ENCODE measurements at regions not wholly inside any gene's neighbourhood (a gene's known extent, or its start where the extent isn't known, plus 50 kb on each side); places are given as distances from the start of the nearest gene placed in this dataset.

- no peak for ATAC-seq (ENCODE audit: poor library complexity)
- intact Hi-C loops (cut with DNase I): no loop called here
- DNase-seq: no peak
These were observed 74.6 kb downstream of the TRIM42 start for GRCh38 chr3:140752499-140752898.

DNA sequence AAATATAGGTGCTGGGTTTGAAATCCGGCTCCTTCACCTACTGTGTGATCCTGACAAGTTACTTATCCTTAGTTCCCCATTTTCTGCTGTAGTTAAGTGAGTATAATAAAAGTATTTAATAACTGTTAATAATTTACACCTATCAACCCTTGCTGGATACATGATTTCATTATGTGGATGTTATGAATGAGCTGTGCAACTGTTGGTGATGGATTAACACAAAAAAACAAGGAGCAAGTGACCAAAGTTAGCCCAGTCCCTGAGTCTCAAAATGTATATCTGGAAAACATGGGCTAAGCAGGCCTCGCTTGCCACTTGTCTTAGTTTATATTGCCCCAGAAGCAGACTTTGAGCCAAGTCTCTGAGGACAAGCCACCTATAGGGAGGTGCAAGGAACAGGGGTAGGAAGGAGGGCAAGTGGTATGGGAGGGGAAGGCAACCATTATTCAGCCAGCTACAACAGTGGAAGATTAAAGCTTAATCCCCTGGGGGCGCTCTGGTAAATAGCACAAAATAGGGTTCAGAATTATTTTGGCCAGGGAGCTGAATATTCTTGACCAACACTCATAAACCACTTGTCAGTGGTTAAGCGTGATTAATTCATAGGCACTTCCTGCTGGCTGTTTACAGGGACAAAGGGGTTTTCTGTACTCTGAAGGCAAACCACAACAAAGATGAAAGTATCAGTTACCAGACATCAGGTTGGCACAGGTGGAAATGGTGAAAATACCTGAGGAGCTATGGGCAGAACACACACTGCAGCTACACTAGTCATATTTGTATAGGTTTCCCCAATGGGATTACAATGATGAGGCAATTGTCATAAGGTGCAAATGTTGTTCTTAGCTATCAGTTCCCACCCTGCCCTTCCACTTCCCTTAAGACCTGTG, 76.2 kb downstream of the TRIM42 start:
- intact Hi-C loops (cut with DNase I): no loop called here
- ATAC-seq (ENCODE audit: poor library complexity): no peak
- no peak for DNase-seq

- intact Hi-C loops (cut with DNase I): no loop called here
- ATAC-seq (ENCODE audit: poor library complexity): no peak
- no peak for DNase-seq
These were observed 77.1 kb downstream of the TRIM42 start for GRCh38 chr3:140754936-140755335.

DNA sequence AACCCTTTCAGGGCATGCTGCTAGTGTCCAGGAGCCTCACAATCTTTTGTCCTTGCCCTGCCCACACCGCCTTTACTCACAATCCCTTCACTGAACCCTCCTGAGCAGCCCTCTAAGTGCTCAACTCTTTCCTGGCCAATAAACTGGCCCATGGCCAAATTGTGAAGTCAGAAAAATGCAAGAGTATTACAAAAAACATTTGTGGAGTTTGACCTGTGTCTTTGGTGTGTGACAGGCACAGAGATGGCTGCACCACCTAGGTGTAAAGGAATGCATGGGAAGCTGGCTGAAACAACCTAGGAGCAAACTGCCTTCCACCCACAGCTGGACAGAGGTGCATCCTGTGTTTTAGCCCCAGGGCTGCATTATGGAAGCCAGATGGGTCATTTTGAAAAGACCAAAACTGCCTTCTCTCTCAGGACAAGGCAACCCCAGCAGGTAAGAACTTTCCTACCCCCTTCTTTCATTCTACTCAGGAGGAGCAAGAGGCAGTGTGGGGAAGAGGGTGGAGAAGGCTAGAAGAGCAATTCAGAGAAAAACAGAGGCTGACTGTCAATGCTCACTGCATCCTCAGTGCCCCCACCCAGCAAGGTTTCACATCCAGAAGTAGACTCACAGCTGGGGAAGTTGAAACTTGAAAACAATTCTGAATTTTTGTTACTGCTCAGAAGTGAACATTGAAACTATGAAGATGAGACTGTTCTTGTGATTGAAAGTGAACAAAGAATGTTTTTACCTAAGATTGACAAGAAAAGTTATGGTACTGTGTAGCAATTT, 78.6 kb downstream of the TRIM42 start:
- no peak for DNase-seq
- intact Hi-C loops (cut with DNase I): no loop called here
- ATAC-seq (ENCODE audit: poor library complexity): no peak

DNA sequence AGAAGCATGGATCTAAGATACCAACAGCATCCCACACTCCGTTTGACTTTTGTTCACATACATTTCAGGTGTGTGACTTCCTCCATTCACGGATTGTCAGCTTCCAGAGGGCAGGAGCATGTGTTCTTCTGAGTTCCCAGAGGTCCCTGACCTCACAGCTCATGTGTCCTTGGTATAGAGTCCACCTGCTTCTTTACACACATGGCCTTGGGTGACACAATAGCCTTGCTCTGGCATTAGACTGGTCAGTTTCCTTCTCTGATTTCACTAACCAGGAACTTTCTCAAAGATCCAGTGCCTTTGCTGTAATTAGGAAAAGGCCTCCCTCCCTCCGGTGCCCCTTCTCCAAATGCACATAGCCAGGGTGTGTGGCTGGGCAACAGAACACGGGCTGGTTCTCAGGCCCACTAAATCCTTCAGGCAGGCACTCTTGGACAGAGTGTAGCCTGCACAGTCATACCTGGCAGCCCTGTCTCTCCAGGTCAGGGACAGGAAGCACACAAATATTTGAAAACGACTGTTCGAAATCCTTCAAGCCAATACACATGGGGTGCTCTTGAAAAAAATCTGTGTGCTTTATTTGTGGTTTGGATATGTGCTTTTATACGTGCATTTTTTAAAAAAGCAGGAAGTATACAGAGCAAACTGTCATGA, 81.1 kb downstream of the TRIM42 start:
- ATAC-seq (ENCODE audit: poor library complexity): no peak
- no peak for DNase-seq
- intact Hi-C loops (cut with DNase I): no loop called here

DNA sequence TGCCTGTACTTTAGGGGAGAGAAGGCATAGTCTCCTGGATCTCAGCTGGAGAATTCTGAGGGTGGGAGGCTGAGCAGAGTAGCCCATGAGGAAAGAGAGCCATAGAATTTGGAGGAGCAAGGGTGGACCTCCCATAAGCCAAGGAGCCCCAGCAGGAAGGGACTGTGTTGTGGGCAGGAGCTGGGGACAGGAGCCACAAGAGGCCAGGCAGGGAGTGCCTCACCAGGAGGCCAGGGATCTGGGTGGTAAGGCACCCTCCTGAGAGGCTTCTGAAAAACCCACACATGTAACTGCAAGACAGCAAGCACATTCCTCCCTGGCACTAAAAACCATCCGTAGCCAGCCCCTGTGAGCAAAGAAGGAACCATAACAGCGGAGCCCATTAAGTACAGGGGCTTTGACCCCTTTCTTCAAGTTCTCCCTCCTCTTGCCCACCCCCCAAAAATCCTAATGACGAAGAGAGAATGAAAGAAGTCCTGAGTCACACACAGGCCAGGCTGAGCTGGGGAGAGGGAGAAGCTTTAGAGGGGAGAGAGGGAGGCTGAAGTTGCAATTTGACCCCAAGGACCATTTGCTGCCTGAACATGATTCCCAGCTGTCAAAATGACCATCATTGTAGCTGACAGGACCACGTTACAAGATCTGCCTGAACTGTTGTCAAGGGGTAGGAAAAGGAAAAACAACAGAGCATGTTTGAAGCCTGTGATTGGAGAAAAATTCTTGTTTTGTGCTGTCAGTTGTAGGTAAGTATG, 82.6 kb downstream of the TRIM42 start:
- intact Hi-C loops (cut with DNase I): no loop called here
- no peak for ATAC-seq (ENCODE audit: poor library complexity)
- DNase-seq: no peak

DNA sequence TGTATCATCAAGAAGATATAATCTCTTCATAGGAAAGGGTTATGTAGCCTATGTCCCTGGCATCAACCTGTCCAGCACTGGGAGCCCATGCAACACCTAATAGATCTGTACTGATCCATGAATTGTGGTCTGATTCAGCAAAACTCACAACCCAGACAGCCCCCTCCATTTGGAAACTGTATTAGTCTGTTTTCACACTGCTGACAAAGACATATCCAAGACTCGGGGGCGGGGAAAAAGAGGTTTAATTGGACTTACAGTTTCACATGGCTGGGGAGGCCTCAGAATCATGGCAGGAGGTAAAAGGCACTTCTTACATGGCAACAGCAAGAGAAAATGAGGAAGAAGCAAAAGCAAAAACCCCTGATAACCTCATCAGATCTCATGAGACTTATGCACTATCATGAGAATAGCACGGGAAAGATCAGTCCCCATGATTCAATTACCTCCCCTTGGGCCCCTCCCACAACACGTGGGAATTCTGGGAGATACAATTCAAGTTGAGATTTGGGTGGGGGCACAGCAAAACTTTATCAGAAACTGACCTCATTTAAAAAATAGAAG, 83.3 kb downstream of the TRIM42 start:
- ATAC-seq (ENCODE audit: poor library complexity) (no peak), DNase-seq (no peak)
- intact Hi-C loops (cut with DNase I): no loop called here

GRCh38 chr3:140762746-140763145, 84.9 kb downstream of the TRIM42 start:
- ATAC-seq (ENCODE audit: poor library complexity) (no peak), DNase-seq (no peak)
- intact Hi-C loops (cut with DNase I): no loop called here

DNA sequence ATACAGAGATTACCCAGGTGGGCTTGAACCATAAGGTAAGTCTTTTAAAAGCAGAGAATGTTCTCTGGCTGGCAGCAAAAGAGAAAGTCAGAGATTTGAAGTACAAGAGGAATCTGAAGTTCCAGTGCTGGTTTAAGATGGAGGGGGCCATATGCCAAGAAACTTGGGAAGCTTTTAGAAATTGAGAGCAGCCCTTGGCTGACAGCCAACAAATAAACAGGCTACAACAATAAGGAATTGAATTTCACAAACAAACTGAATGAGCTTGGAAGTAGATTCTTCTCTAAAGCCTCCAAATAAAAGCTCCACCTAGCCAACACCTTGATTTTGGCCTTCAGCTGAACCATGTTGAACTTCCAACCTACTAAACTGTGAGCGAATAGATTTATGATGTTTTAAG, 85.7 kb downstream of the TRIM42 start:
- no peak for ATAC-seq (ENCODE audit: poor library complexity)
- no peak for DNase-seq
- intact Hi-C loops (cut with DNase I): no loop called here

DNA sequence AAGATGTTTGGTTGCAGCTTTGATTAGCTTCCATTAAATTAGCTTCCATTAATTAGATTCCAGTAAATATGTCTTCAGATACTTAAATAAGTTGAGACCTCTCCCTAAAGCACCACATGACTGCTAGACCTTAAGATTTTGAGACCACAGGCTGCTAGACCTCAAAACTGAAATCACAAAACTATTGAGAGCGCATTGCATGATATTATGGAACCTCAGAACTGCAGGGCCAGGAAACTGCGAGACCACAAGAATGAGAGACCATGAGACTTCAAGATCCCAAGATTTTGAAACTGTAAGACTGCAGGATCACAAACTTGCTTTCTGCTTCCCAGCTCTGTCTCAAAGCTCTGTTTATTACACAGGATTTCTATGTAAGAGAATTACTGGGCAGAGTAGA, 87.4 kb downstream of the TRIM42 start:
- no peak for DNase-seq
- intact Hi-C loops (cut with DNase I): no loop called here
- no peak for ATAC-seq (ENCODE audit: poor library complexity)

DNA sequence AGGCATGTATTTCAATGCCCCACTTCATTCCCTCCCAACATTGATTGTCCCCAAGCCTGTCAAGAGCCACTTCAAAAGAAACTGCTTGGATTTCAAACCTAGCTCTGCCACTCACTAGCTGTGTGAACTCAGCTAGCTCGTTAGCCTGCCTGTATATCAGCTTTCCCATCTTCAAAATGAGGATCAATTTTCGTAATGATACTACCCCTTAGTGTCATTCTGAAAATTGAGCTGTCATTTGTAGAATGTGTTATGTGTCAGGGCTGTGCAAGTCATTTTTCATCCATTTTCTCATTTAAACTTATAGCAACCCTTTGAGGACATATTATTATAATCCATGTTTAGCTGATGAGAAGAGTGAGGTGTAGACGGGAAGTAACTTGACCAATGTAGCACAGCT, 88.6 kb downstream of the TRIM42 start:
- ATAC-seq (ENCODE audit: poor library complexity) (no peak), DNase-seq (no peak)
- intact Hi-C loops (cut with DNase I): no loop called here

GRCh38 chr3:140767566-140767965, 89.7 kb downstream of the TRIM42 start:
- ATAC-seq (ENCODE audit: poor library complexity): no peak
- intact Hi-C loops (cut with DNase I): no loop called here

GRCh38 chr3:140768941-140769340, 91.1 kb downstream of the TRIM42 start:
- DNase-seq: no peak
- no peak for ATAC-seq (ENCODE audit: poor library complexity)
- intact Hi-C loops (cut with DNase I): no loop called here

More at GRCh38 chr3:140767566-140767965, 89.7 kb downstream of the TRIM42 start:
- no peak for DNase-seq

DNA sequence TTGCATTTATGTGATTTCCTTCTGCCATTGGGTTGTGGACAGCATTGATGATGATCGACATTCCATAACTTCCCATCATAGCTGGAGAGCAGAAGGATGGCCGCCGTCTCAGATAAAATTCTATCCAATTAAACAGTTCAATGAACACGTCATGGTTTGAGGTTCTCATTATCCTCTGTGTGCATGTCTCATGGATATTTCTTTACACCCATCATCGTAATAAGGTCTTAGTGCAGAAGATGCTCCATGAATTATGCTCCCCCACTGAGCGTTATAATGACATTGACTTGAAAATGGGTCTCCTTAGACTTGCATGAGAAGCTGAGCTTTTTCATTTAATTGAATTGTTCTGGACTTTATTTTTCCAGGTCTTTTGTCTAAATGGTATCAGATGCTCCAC, 92.1 kb downstream of the TRIM42 start:
- DNase-seq (no peak), ATAC-seq (ENCODE audit: poor library complexity) (no peak)
- intact Hi-C loops (cut with DNase I): no loop called here

DNA sequence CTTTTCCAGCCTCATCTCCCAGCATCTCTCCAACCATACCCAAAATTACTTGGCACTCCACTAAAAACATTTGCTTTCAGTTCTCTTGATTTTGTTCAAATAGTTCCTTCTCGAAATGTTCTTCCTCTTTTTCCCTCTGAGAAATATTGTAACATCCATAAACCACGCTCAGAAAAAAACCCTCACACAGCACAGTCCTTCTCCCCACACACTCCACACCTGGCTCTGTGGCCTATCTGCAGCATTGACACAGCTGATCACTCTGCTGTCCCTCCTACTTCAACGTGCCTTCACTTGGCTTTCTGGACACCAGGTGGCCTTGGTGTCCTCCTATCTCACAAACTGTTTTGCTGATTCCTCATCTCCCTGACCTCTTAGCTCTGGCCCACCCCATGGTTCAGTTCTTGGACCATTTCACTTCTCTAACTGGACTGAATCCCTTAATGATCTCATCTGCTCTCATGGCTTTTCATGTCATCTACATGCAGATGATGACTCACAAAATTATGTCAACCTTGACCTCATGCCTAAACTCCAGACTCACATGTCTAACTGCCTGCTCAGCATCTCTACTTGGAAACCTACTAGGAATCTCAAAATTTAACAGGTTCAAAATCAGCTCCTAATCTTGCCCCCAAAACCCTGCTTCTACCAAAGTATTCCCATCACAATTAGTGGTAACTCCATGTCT, 93.3 kb downstream of the TRIM42 start:
- intact Hi-C loops (cut with DNase I): no loop called here
- DNase-seq (no peak), ATAC-seq (ENCODE audit: poor library complexity) (no peak)

- DNase-seq: no peak
- ATAC-seq (ENCODE audit: poor library complexity): no peak
- intact Hi-C loops (cut with DNase I): no loop called here
These were observed 99.9 kb downstream of the TRIM42 start for GRCh38 chr3:140777631-140778233.

GRCh38 chr3:140791368-140791767, 113.5 kb downstream of the TRIM42 start:
- ATAC-seq (ENCODE audit: poor library complexity): no peak
- DNase-seq: no peak
- intact Hi-C loops (cut with DNase I): no loop called here

- intact Hi-C loops (cut with DNase I): no loop called here
These were observed 116.6 kb downstream of the TRIM42 start for GRCh38 chr3:140794507-140794906.

More at GRCh38 chr3:140794507-140794906, 116.6 kb downstream of the TRIM42 start:
- ATAC-seq (ENCODE audit: poor library complexity): no peak
- DNase-seq: no peak
